Lung (tissue), 11 donors: ENCODE measurements at regions not wholly inside any gene's neighbourhood (a gene's known extent, or its start where the extent isn't known, plus 50 kb on each side); places are given as distances from the start of the nearest gene placed in this dataset.

Experiments
- ATAC-seq: fragments of 200-7000 bp; cut with Tn5 transposase; one replicate; pipeline ENCODE4 v1.9.1; 2020; ENCODE audit warnings: moderate number of reproducible peaks; ENCODE audit not compliant: insufficient read depth, low FRiP score
- DNase-seq, 3 donors: peaks; one replicate each; pipeline ENCODE4 v3.0.0-alpha.2; 2013 to 2017
- H3K27ac ChIP-seq, 2 donors: one replicate each; pipeline ENCODE4 v1.5.1; 2013; ENCODE audit warnings: mild to moderate bottlenecking in 2 of 2, moderate library complexity in 2 of 2, control low read depth in 1 of 2, inconsistent platforms in 1 of 2, low read depth in 1 of 2, low read length in 1 of 2
- H3K27me3 ChIP-seq, 3 donors: one replicate each; pipeline ENCODE4 v1.5.1; 2013; ENCODE audit warnings: low read length in 2 of 3; ENCODE audit not compliant: control insufficient read depth in 3 of 3, insufficient read depth in 3 of 3
- H3K36me3 ChIP-seq, 4 donors: one replicate each; pipeline ENCODE4 v1.5.1; 2013; ENCODE audit warnings: low read length in 4 of 4, mild to moderate bottlenecking in 1 of 4, moderate library complexity in 1 of 4; ENCODE audit not compliant: control insufficient read depth in 4 of 4, insufficient read depth in 4 of 4
- H3K4me1 ChIP-seq, 5 donors: one replicate each; pipeline ENCODE4 v1.5.1; 2013; ENCODE audit warnings: low read length in 5 of 5, mild to moderate bottlenecking in 2 of 5, moderate library complexity in 1 of 5; ENCODE audit not compliant: control insufficient read depth in 5 of 5, insufficient read depth in 5 of 5
- H3K4me3 ChIP-seq: one replicate; pipeline ENCODE4 v1.5.1; 2013; ENCODE audit warnings: mild to moderate bottlenecking, control low read depth, moderate library complexity
- H3K9ac ChIP-seq, 2 donors: one replicate each; pipeline ENCODE4 v1.5.1; 2013; ENCODE audit warnings: low read length in 2 of 2, control low read depth in 1 of 2; ENCODE audit not compliant: insufficient read depth in 1 of 2
- H3K9me3 ChIP-seq, 4 donors: one replicate each; pipeline ENCODE4 v1.5.1; 2013; ENCODE audit warnings: low read length in 3 of 4, mild to moderate bottlenecking in 1 of 4, moderate library complexity in 1 of 4; ENCODE audit not compliant: control insufficient read depth in 4 of 4, insufficient read depth in 3 of 4
- CTCF ChIP-seq: IDR thresholded peaks from 2 replicates; pipeline ENCODE4 v1.5.1; 2012; ENCODE audit warnings: mild to moderate bottlenecking; ENCODE audit errors: control extremely low read depth, extremely low read depth
- WGBS, 2 donors: extraction: QIAGEN DNeasy Blood & Tissue Kit; methylation state at CpG; one replicate each; pipeline ENCODE4 v1.1.7; 2013; 5-methylcytosine and 5-hydroxymethylcytosine counted together
- donor health status: control.
- donor health status: control.
- donor health status: Bipolar disorder and iron deficiency.
- donor health status: healthy.
- donor health status: DM: yes; HTN: yes; CAD: no.

- no peak overlapping the region for H3K27ac ChIP-seq
- H3K27me3 ChIP-seq, result no peaks in the 10 kb centered on the region
- TF ChIP-seq CTCF, result no peak
- H3K9ac ChIP-seq, result no peak overlapping the region
- H3K9me3 ChIP-seq, result peaks cover 0 to 2% (median 0%) of the 10 kb centered on the region in 4 donors
- peaks cover 0 to 2% (median 0%) of the 10 kb centered on the region in 5 donors for H3K4me1 ChIP-seq
- DNase-seq (no peak), ATAC-seq (no peak)
- no peaks in the 10 kb centered on the region for H3K36me3 ChIP-seq
- H3K4me3 ChIP-seq, result no peak overlapping the region
Observed at GRCh38 chr11:57047610-57048009, 58.9 kb downstream of the OR5AK2 start.

- 90 to 92% methylated on average over 4 of the region's 4 CpGs for WGBS, 2 donors
- peaks cover 0 to 2% (median 0%) of the 10 kb centered on the region in 4 donors for H3K9me3 ChIP-seq
Observed at GRCh38 chr11:57049749-57050148, 61.0 kb downstream of the OR5AK2 start.

GRCh38 chr11:57054817-57055216 is 66.1 kb downstream of the OR5AK2 start:
- TF ChIP-seq CTCF, result no peak
- Histone ChIP-seq H3K36me3 (no peaks in the 10 kb centered on the region), H3K9me3 (no peaks in the 10 kb centered on the region), H3K9ac (no peak overlapping the region), H3K4me1 (peaks cover 0 to 2% (median 0%) of the 10 kb centered on the region in 5 donors), H3K27ac (no peak overlapping the region), H3K27me3 (no peaks in the 10 kb centered on the region), H3K4me3 (no peak overlapping the region)
- ATAC-seq (no peak), DNase-seq (no peak)

More at GRCh38 chr11:57049749-57050148, 61.0 kb downstream of the OR5AK2 start:
- H3K27ac ChIP-seq, result no peak overlapping the region
- H3K4me1 ChIP-seq, result peaks cover 0 to 2% (median 0%) of the 10 kb centered on the region in 5 donors
- no peaks in the 10 kb centered on the region for H3K27me3 ChIP-seq
- H3K4me3 ChIP-seq, result no peak overlapping the region
- no peak overlapping the region for H3K9ac ChIP-seq
- DNase-seq, result no peak
- no peaks in the 10 kb centered on the region for H3K36me3 ChIP-seq
- no peak for ATAC-seq
- TF ChIP-seq CTCF, result no peak

- Histone ChIP-seq H3K9ac (no peak overlapping the region), H3K27me3 (no peaks in the 10 kb centered on the region), H3K4me3 (no peak overlapping the region), H3K36me3 (no peaks in the 10 kb centered on the region), H3K9me3 (no peaks in the 10 kb centered on the region), H3K4me1 (peaks cover 0 to 2% (median 0%) of the 10 kb centered on the region in 5 donors), H3K27ac (no peak overlapping the region)
- 91 to 94% methylated on average over 2 of the region's 2 CpGs for WGBS, 2 donors
- DNase-seq, result no peak
- no peak for ATAC-seq
- no peak for TF ChIP-seq CTCF
Observed at GRCh38 chr11:57055744-57056143, 67.0 kb downstream of the OR5AK2 start.
